K562 (cell line): ENCODE measurements at regions not wholly inside any gene's neighbourhood (a gene's known extent, or its start where the extent isn't known, plus 50 kb on each side); places are given as distances from the start of the nearest gene placed in this dataset.

Source experiments
- ATAC-seq: fragments of 200-7000 bp; cut with Tn5 transposase; 3 replicates; pipeline ENCODE4 v1.9.1; 2020; ENCODE audit warnings: moderate library complexity
- BruUV-seq: library from RNA; stranded (reverse); fragments of 400-500 nt; replicated peaks from 2 replicates; lab custom pipeline; 2021; lab: Mats Ljungman, UMichigan
- CTCF ChIA-PET: fragments of 300-600 bp; formaldehyde crosslinking; extraction: SDS; loops from one replicate; lab custom pipeline; 2021; ENCODE audit warnings: low intra/inter-chr PET ratio; lab: Yijun Ruan, JAX
- POLR2A ChIA-PET: fragments of 300-600, 350-650 bp; sonication (Branson Sonifier 250); formaldehyde crosslinking; extraction: SDS; loops from one replicate; lab custom pipeline; 2021; ENCODE audit warnings: antibody characterized with exemption, inconsistent platforms; lab: Yijun Ruan, JAX
- DNase-seq, 4 experiments: peaks; one replicate each; pipeline versions ENCODE4 v3.0.0 to v3.0.0-alpha.2; 2011 to 2018; ENCODE audit warnings: low spot score in 3 of 4, mixed read lengths in 3 of 4; ENCODE audit errors: extremely low read depth in 1 of 4
- FAIRE-seq: peaks from 2 replicates; lab custom pipeline; 2011; peaks lifted over from hg19 to GRCh38; lab: Jason Lieb, UNC
- H2AFZ ChIP-seq: 2 replicates; pipeline ENCODE4 v1.6.0; 2011; ENCODE audit warnings: low read depth, low read length, control low read depth, inconsistent platforms
- H3K27ac ChIP-seq: fragments of 200-600 bp; 3 replicates; pipeline ENCODE4 v1.8.0; 2011; ENCODE audit warnings: low read depth, mild to moderate bottlenecking, control low read depth, inconsistent platforms, low read length, moderate library complexity, mixed read lengths; ENCODE audit errors: extremely low read depth
- H3K27me3 ChIP-seq, 2 experiments: fragments of 300-600 bp in 1 of 2; 2 replicates in 1 of 2; 3 replicates in 1 of 2; pipeline versions ENCODE4 v1.6.0 to v1.8.0; 2011; ENCODE audit warnings: inconsistent platforms in 2 of 2, low read length in 2 of 2, mild to moderate bottlenecking in 1 of 2, mixed read lengths in 1 of 2, moderate library complexity in 1 of 2; ENCODE audit not compliant: control insufficient read depth in 2 of 2, insufficient read depth in 2 of 2
- H3K36me3 ChIP-seq: fragments of 300-600 bp; 3 replicates; pipeline ENCODE4 v1.8.0; 2011; ENCODE audit warnings: mild to moderate bottlenecking, low read length, inconsistent platforms; ENCODE audit not compliant: control insufficient read depth, insufficient read depth
- H3K4me1 ChIP-seq, 2 experiments: fragments of 200-600 bp in 1 of 2; replicated peaks in 1 of 2; 2 replicates in 1 of 2; 3 replicates in 1 of 2; pipeline versions ENCODE4 v1.5.1 to v1.8.0; 2011; ENCODE audit warnings: inconsistent platforms in 2 of 2, low read length in 2 of 2, mild to moderate bottlenecking in 1 of 2, mixed read lengths in 1 of 2, moderate library complexity in 1 of 2; ENCODE audit not compliant: control insufficient read depth in 2 of 2, insufficient read depth in 2 of 2
- H3K4me2 ChIP-seq: 2 replicates; pipeline ENCODE4 v1.6.1; 2011; ENCODE audit warnings: low read length, control low read depth, inconsistent platforms, mixed read lengths; ENCODE audit not compliant: insufficient read depth
- H3K4me3 ChIP-seq: fragments of 200-600 bp; sonication (generic), shearing (Covaris generic); 2 replicates; pipeline ENCODE4 v1.5.1; 2016; ENCODE audit warnings: control low read depth, inconsistent platforms
- H3K79me2 ChIP-seq: fragments of 200-600 bp; 3 replicates; pipeline ENCODE4 v1.8.0; 2011; ENCODE audit warnings: low read length, inconsistent platforms; ENCODE audit not compliant: control insufficient read depth, insufficient read depth
- H3K9ac ChIP-seq, 2 experiments: 2 replicates each; pipeline versions ENCODE4 v1.6.0 to v1.6.1; 2011; ENCODE audit warnings: low read depth in 2 of 2, low read length in 2 of 2, control low read depth in 1 of 2, inconsistent platforms in 1 of 2, mild to moderate bottlenecking in 1 of 2, mixed read lengths in 1 of 2; ENCODE audit not compliant: insufficient read depth in 1 of 2
- H3K9me1 ChIP-seq: one replicate; pipeline ENCODE4 v1.6.0; 2011; ENCODE audit warnings: inconsistent platforms, mild to moderate bottlenecking, low read length, moderate library complexity; ENCODE audit not compliant: control insufficient read depth, insufficient read depth
- H3K9me3 ChIP-seq: replicated peaks from 2 replicates; pipeline ENCODE4 v1.5.1; 2011; ENCODE audit warnings: low read depth, low read length, inconsistent platforms; ENCODE audit not compliant: control insufficient read depth, insufficient read depth
- H4K20me1 ChIP-seq: replicated peaks from 2 replicates; pipeline ENCODE4 v1.6.1; 2011; ENCODE audit warnings: low read length, inconsistent platforms, mixed read lengths; ENCODE audit not compliant: control insufficient read depth, insufficient read depth
- CBX3 ChIP-seq, 2 experiments: IDR thresholded peaks; 1 replicate in 1 of 2; 2 replicates in 1 of 2; pipeline ENCODE4 v1.6.1; 2012; ENCODE audit warnings: inconsistent platforms in 2 of 2, low read length in 2 of 2, borderline replicate concordance in 1 of 2, control low read depth in 1 of 2
- KLF6 ChIP-seq: fragments of 250-450 bp; sonication (Bioruptor Pico); IDR thresholded peaks from 2 replicates; pipeline ENCODE4 v1.4.0; 2020; ENCODE audit warnings: mild to moderate bottlenecking, moderate library complexity, borderline replicate concordance
- NFE2L1 ChIP-seq: fragments of 450-650 bp; IDR thresholded peaks from 2 replicates; pipeline ENCODE4 v1.6.1; 2016; ENCODE audit warnings: missing genetic modification characterization, low read depth, mild to moderate bottlenecking, missing compliant biosample characterization, moderate library complexity, borderline replicate concordance
- PCBP1 ChIP-seq: fragments of 200-400 bp; formaldehyde crosslinking; IDR thresholded peaks from 2 replicates; pipeline ENCODE4 v1.6.1; 2018; ENCODE audit warnings: mild to moderate bottlenecking, low read depth, low read length; ENCODE audit not compliant: poor library complexity, severe bottlenecking
- POLR3G ChIP-seq: IDR thresholded peaks from 2 replicates; pipeline ENCODE4 v1.6.1; 2011; ENCODE audit not compliant: insufficient read length, insufficient replicate concordance; ENCODE audit errors: extremely low read depth
- SIN3A ChIP-seq, 2 experiments: fragments of 150-350 bp in 1 of 2; IDR thresholded peaks; 2 replicates each; pipeline ENCODE4 v1.6.1; 2011 to 2016; ENCODE audit warnings: borderline replicate concordance in 2 of 2, low read depth in 2 of 2, low read length in 2 of 2, mild to moderate bottlenecking in 2 of 2, moderate library complexity in 2 of 2; ENCODE audit not compliant: control insufficient read depth in 1 of 2
- STAG1 ChIP-seq: sonication (generic); formaldehyde crosslinking; IDR thresholded peaks from 2 replicates; pipeline ENCODE4 v1.5.0; 2020; ENCODE audit warnings: missing genetic modification reagents, borderline replicate concordance
- XRCC3 ChIP-seq: fragments of 450-650 bp; IDR thresholded peaks from 2 replicates; pipeline ENCODE4 v1.6.1; 2017; ENCODE audit warnings: mild to moderate bottlenecking, moderate library complexity
- ZNF133 ChIP-seq: fragments of 250-450 bp; sonication (Bioruptor Pico); IDR thresholded peaks from 2 replicates; pipeline ENCODE4 v1.4.0; 2020; ENCODE audit warnings: mild to moderate bottlenecking
- ZNF197 ChIP-seq: fragments of 200-800 bp; sonication (Bioruptor generic); IDR thresholded peaks from 2 replicates; pipeline ENCODE4 v1.6.1; 2016; ENCODE audit warnings: low read depth, missing genetic modification characterization, missing compliant biosample characterization
- ZNF316 ChIP-seq: fragments of 450-650 bp; IDR thresholded peaks from 2 replicates; pipeline ENCODE4 v1.6.1; 2016
- ZNF57 ChIP-seq: fragments of 450-650 bp; formaldehyde crosslinking; IDR thresholded peaks from 2 replicates; pipeline ENCODE4 v1.4.0; 2020; ENCODE audit warnings: mild to moderate bottlenecking, moderate library complexity
- ZZZ3 ChIP-seq: fragments of 450-650 bp; IDR thresholded peaks from 2 replicates; pipeline ENCODE4 v1.6.1; 2016; ENCODE audit warnings: antibody characterized with exemption, mild to moderate bottlenecking, moderate library complexity
- WGBS: fragments of 100-300 bp; shearing (Covaris generic); methylation state at CpG from one replicate; pipeline ENCODE4 v1.1.6; 2016; ENCODE audit warnings: low coverage, mixed read lengths; ENCODE audit not compliant: insufficient coverage; ENCODE audit errors: missing lambda C conversion rate; 5-methylcytosine and 5-hydroxymethylcytosine counted together
- in situ Hi-C: fragments of 300-500 bp; cut with MboI; formaldehyde crosslinking; loops from 4 replicates; pipeline ENCODE4 v1.15.0; 2018; ENCODE audit warnings: inconsistent platforms, mixed read lengths
- intact Hi-C: fragments of 100-400 bp; cut with micrococcal nuclease; formaldehyde crosslinking; loops from 2 replicates; pipeline ENCODE4 v1.14.2; 2022

DNA sequence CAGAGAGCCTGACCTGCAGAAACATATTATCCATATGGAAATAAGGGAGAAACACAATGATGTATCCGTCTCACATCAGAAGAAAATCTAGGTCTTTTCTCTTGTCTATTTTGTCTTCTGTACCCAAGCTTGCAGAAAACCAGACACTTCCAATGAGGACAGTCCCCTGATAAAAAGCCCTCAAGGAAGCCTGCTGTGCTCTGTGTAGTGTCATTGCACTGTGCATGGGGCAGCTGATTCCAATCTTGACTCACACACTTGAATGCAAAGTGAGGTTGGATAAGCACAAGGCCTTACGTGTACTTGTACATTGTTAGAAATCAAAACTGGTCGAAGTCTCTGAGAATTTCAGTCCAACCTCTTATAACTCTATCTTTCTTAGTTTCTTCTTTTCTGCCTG, 256.6 kb upstream of the MYOCD start:
- H3K27ac ChIP-seq = no peak overlapping the region
- TF ChIP-seq CBX3 (IDR thresholded peaks at IDR 0.05; ENCODE audit: borderline replicate concordance in 1 of 2, low read length in 2 of 2) = no peak
- TF ChIP-seq ZNF316 = no peak
- TF ChIP-seq ZNF197 (CRISPR knock-in tag) = no peak
- no peak for TF ChIP-seq PCBP1
- DNase-seq (no peak), FAIRE-seq (no peak), ATAC-seq (no peak)
- ChIA-PET CTCF (no interaction called here), POLR2A (no interaction called here)
- H3K27me3 ChIP-seq = no peaks in the 10 kb centered on the region; a peak in 1 of 5 replicates
- no TSS peak for BruUV-seq
- no peak overlapping the region for H3K4me2 ChIP-seq
- H3K4me3 ChIP-seq = no peak overlapping the region
- no peaks in the 10 kb centered on the region for H3K9me3 ChIP-seq
- H3K9me1 ChIP-seq = no peaks in the 10 kb centered on the region
- H4K20me1 ChIP-seq = no peaks in the 10 kb centered on the region
- H3K4me1 ChIP-seq = no peaks in the 10 kb centered on the region
- 19% methylated on average over 3 of the region's 3 CpGs for WGBS
- H3K9ac ChIP-seq = no peak overlapping the region
- intact Hi-C loops (no loop called here), in situ Hi-C loops (no loop called here)
- no peak overlapping the region for H2AFZ ChIP-seq
- no peaks in the 10 kb centered on the region for H3K36me3 ChIP-seq
- no peaks in the 10 kb centered on the region for H3K79me2 ChIP-seq

DNA sequence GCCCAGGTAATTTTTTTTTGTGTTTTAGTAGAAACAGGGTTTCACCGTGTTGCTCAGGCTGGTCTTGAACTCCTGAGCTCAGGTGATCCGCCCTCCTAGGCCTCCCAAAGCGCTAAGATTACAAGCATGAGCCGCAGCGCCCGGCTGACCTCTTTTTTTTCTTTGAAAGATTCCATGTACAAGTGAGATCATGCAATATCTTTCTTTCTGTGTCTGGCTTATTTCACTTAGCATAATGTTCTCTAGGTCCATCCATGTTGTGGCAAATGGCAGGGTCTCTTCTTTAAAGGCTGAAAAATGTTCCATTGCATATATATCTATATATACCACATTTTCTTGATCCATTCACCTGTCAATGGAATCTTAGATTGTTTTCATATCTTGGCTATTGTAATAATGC, 255.0 kb upstream of the MYOCD start:
- H3K9ac ChIP-seq = no peak overlapping the region
- no peak overlapping the region for H3K27ac ChIP-seq
- H3K36me3 ChIP-seq = no peaks in the 10 kb centered on the region
- no peak overlapping the region for H3K4me2 ChIP-seq
- no peaks in the 10 kb centered on the region for H4K20me1 ChIP-seq
- H3K9me1 ChIP-seq = no peaks in the 10 kb centered on the region
- ATAC-seq (no peak), FAIRE-seq (no peak), DNase-seq (no peak)
- BruUV-seq = no TSS peak
- no peaks in the 10 kb centered on the region for H3K79me2 ChIP-seq
- no peaks in the 10 kb centered on the region for H3K4me1 ChIP-seq
- H2AFZ ChIP-seq = no peak overlapping the region
- no peak overlapping the region for H3K4me3 ChIP-seq
- CTCF ChIA-PET = no interaction called here
- no peaks in the 10 kb centered on the region; a peak in 1 of 5 replicates for H3K27me3 ChIP-seq
- TF ChIP-seq ZNF133 (CRISPR knock-in tag) = no peak
- no peak for TF ChIP-seq XRCC3
- no peak for TF ChIP-seq KLF6 (CRISPR knock-in tag)
- TF ChIP-seq NFE2L1 (tag) = no peak
- no peak for TF ChIP-seq POLR3G
- no peak for TF ChIP-seq ZZZ3
- no peak for TF ChIP-seq SIN3A (IDR thresholded peaks at IDR 0.05; ENCODE audit: borderline replicate concordance in 2 of 2, control insufficient read depth in 1 of 2, low read depth in 2 of 2, low read length in 2 of 2)
- no peak for TF ChIP-seq ZNF57 (CRISPR knock-in tag)
- no peak for TF ChIP-seq STAG1 (CRISPR knock-in tag)
- in situ Hi-C loops (no loop called here), intact Hi-C loops (no loop called here)
- WGBS = 0% methylated on average over 6 of the region's 6 CpGs
- H3K9me3 ChIP-seq = no peaks in the 10 kb centered on the region
- POLR2A ChIA-PET = no interaction called here
